Kidney (tissue), 13 donors: ENCODE measurements at regions not wholly inside any gene's neighbourhood (a gene's known extent, or its start where the extent isn't known, plus 50 kb on each side); places are given as distances from the start of the nearest gene placed in this dataset.
A peak's percentile ranks its signal among the peaks of the same experiment; 100 is the strongest.

Experiments used
- DNase-seq, 5 donors: peaks; one replicate each; pipeline ENCODE4 v3.0.0-alpha.2; 2013 to 2020
- FAIRE-seq: peaks from 2 replicates; lab custom pipeline; 2012; peaks lifted over from hg19 to GRCh38; lab: Jason Lieb, UNC
- H3K27ac ChIP-seq, 2 donors: one replicate each; pipeline ENCODE4 v1.7.0; 2013; ENCODE audit warnings: low read depth in 2 of 2, low read length in 2 of 2, inconsistent platforms in 1 of 2
- H3K27me3 ChIP-seq: one replicate; pipeline ENCODE4 v1.7.1; 2013; ENCODE audit warnings: low read length, inconsistent platforms; ENCODE audit not compliant: control insufficient read depth, insufficient read depth
- H3K36me3 ChIP-seq, 3 donors: one replicate each; pipeline versions ENCODE4 v1.7.0 to v1.7.1; 2013; ENCODE audit warnings: low read length in 3 of 3, control low read depth in 1 of 3, inconsistent platforms in 1 of 3; ENCODE audit not compliant: insufficient read depth in 3 of 3, control insufficient read depth in 2 of 3
- H3K4me1 ChIP-seq, 3 donors: one replicate each; pipeline versions ENCODE4 v1.7.0 to v1.7.1; 2013; ENCODE audit warnings: low read length in 3 of 3, inconsistent platforms in 1 of 3, low read depth in 1 of 3; ENCODE audit not compliant: control insufficient read depth in 2 of 3, insufficient read depth in 2 of 3
- H3K4me3 ChIP-seq, 3 donors: one replicate each; pipeline versions ENCODE4 v1.7.0 to v1.8.1; 2013; ENCODE audit warnings: low read length in 3 of 3, control low read depth in 1 of 3, inconsistent platforms in 1 of 3
- H3K9ac ChIP-seq, 3 donors: one replicate each; pipeline versions ENCODE4 v1.7.0 to v1.7.1; 2013; ENCODE audit warnings: low read length in 3 of 3, control low read depth in 1 of 3, inconsistent platforms in 1 of 3
- H3K9me3 ChIP-seq, 3 donors: one replicate each; pipeline versions ENCODE4 v1.7.0 to v1.7.1; 2013; ENCODE audit warnings: low read length in 3 of 3, control low read depth in 1 of 3, inconsistent platforms in 1 of 3; ENCODE audit not compliant: control insufficient read depth in 2 of 3, insufficient read depth in 1 of 3
- CTCF ChIP-seq: IDR thresholded peaks from 3 replicates; pipeline ENCODE4 v1.5.1; 2012; ENCODE audit warnings: mild to moderate bottlenecking, moderate library complexity, borderline replicate concordance; ENCODE audit not compliant: insufficient read depth; ENCODE audit errors: extremely low read depth
- intact Hi-C: fragments of 100-400 bp; cut with DNase I; formaldehyde crosslinking; loops from one replicate; pipeline ENCODE4 v1.11.1; 2022
- donor health status: control.
- donor health status: control.
- donor health status: control.
- donor health status: control.
- donor health status: control.
- donor health status: DM: yes; HTN: yes; CAD: no.
- donor health status: Normal renal cell carcinoma (clear cell type).

- Histone ChIP-seq H3K36me3 (no peaks in the 10 kb centered on the region), H3K4me3 (no peak overlapping the region), H3K27me3 (no peaks in the 10 kb centered on the region), H3K4me1 (no peaks in the 10 kb centered on the region), H3K9me3 (no peaks in the 10 kb centered on the region), H3K27ac (no peak overlapping the region), H3K9ac (no peak overlapping the region)
- TF ChIP-seq CTCF: no peak
- intact Hi-C loops: no loop called here
- FAIRE-seq (no peak), DNase-seq (no peak)
Measured at GRCh38 chr9:26562338-26562737, 330.3 kb downstream of the CAAP1 start.

GRCh38 chr9:26561928-26562327 lies 330.7 kb downstream of the CAAP1 start:
- Histone ChIP-seq H3K4me3 (no peak overlapping the region), H3K36me3 (no peaks in the 10 kb centered on the region), H3K9me3 (no peaks in the 10 kb centered on the region), H3K27ac (no peak overlapping the region), H3K9ac (no peak overlapping the region), H3K27me3 (no peaks in the 10 kb centered on the region), H3K4me1 (no peaks in the 10 kb centered on the region)
- DNase-seq: no peak
- no peak for TF ChIP-seq CTCF
- intact Hi-C loops: no loop called here
- no peak for FAIRE-seq

GRCh38 chr9:26559506-26559905 lies 333.1 kb downstream of the CAAP1 start:
- H3K4me3 ChIP-seq: no peak overlapping the region
- TF ChIP-seq CTCF: no peak
- H3K4me1 ChIP-seq: no peaks in the 10 kb centered on the region
- H3K9me3 ChIP-seq: no peaks in the 10 kb centered on the region
- H3K36me3 ChIP-seq: no peaks in the 10 kb centered on the region
- no peaks in the 10 kb centered on the region for H3K27me3 ChIP-seq
- H3K27ac ChIP-seq: no peak overlapping the region
- FAIRE-seq (no peak), DNase-seq (no peak)
- H3K9ac ChIP-seq: no peak overlapping the region
- intact Hi-C loops: no loop called here

GRCh38 chr9:26551971-26552370 lies 340.6 kb downstream of the CAAP1 start:
- H3K9me3 ChIP-seq: no peaks in the 10 kb centered on the region
- DNase-seq: peak in 1 of 5 donors; percentile 4
- H3K27me3 ChIP-seq: no peaks in the 10 kb centered on the region
- no peak for TF ChIP-seq CTCF
- intact Hi-C loops: no loop called here
- H3K27ac ChIP-seq: peak overlapping the region in 1 of 2 donors; percentile 3
- FAIRE-seq: no peak
- H3K36me3 ChIP-seq: no peaks in the 10 kb centered on the region
- H3K4me3 ChIP-seq: no peak overlapping the region
- H3K9ac ChIP-seq: no peak overlapping the region
- H3K4me1 ChIP-seq: no peaks in the 10 kb centered on the region
